ENCODE measurements at regions not wholly inside any gene's neighbourhood (a gene's known extent, or its start where the extent isn't known, plus 50 kb on each side); places are given as distances from the start of the nearest gene placed in this dataset.
"Not testable (repeated sequence)": the region's sequence is repeated elsewhere in the genome, so short reads cannot be mapped to it uniquely, and the experiment has no call there.

GRCh38 chr15:45970542-45970941 is 335.7 kb downstream of the SQOR start:
- no peak for DNase-seq

GRCh38 chr15:45980366-45980765 is 345.5 kb downstream of the SQOR start:
- DNase-seq, result no peak

GRCh38 chr15:45981625-45982024 is 346.8 kb downstream of the SQOR start:
- DNase-seq, result no peak

GRCh38 chr15:45991863-45992262 is 357.0 kb downstream of the SQOR start:
- DNase-seq, result no peak

- DNase-seq, result no peak
These were observed 358.2 kb downstream of the SQOR start for GRCh38 chr15:45993072-45993471.

GRCh38 chr15:45993508-45993907 is 358.7 kb downstream of the SQOR start:
- DNase-seq, result no peak

- DNase-seq, result no peak
These were observed 361.0 kb downstream of the SQOR start for GRCh38 chr15:45995800-45996199.

GRCh38 chr15:46014532-46014931 is 379.7 kb downstream of the SQOR start:
- DNase-seq, result no peak

GRCh38 chr15:46034755-46035154 is 399.9 kb downstream of the SQOR start:
- DNase-seq, result no peak

- no peak for DNase-seq
These were observed 404.9 kb downstream of the SQOR start for GRCh38 chr15:46039703-46040102.

GRCh38 chr15:46041905-46042304 is 407.1 kb downstream of the SQOR start:
- no peak for DNase-seq

GRCh38 chr15:46059921-46060594 is 425.2 kb downstream of the SQOR start:
- no peak for DNase-seq

GRCh38 chr15:46061002-46061401 is 426.2 kb downstream of the SQOR start:
- DNase-seq, result no peak

GRCh38 chr15:46077220-46077619 is 442.4 kb downstream of the SQOR start:
- no peak for DNase-seq

- no peak for DNase-seq
These were observed 444.2 kb downstream of the SQOR start for GRCh38 chr15:46079046-46079445.

- no peak for DNase-seq
These were observed 445.2 kb downstream of the SQOR start for GRCh38 chr15:46080016-46080415.

- no peak for DNase-seq
These were observed 453.9 kb downstream of the SQOR start for GRCh38 chr15:46088486-46089445.

- no peak for DNase-seq
These were observed 454.7 kb downstream of the SQOR start for GRCh38 chr15:46089467-46089935.

GRCh38 chr15:46091860-46092450 is 457.1 kb downstream of the SQOR start:
- DNase-seq, result no peak

GRCh38 chr15:46098006-46098405 is 463.2 kb downstream of the SQOR start:
- not testable (repeated sequence) for DNase-seq

GRCh38 chr15:46110755-46111154 is 475.9 kb downstream of the SQOR start:
- DNase-seq, result no peak

- DNase-seq, result no peak
These were observed 476.9 kb downstream of the SQOR start for GRCh38 chr15:46111730-46112129.

GRCh38 chr15:46117071-46117470 is 482.2 kb downstream of the SQOR start:
- DNase-seq, result no peak

GRCh38 chr15:46120713-46121112 is 485.9 kb downstream of the SQOR start:
- DNase-seq, result no peak

All from CD4-positive, alpha-beta T cell treated with Interleukin-15 for 1 hour (primary cell).